DOHH2 (cell line): ENCODE measurements at regions not wholly inside any gene's neighbourhood (a gene's known extent, or its start where the extent isn't known, plus 50 kb on each side); places are given as distances from the start of the nearest gene placed in this dataset.

Source experiments
- H3F3A ChIP-seq: fragments of 200-600 bp; sonication (generic), shearing (Covaris generic); 2 replicates; pipeline ENCODE4 v1.6.0; 2016; ENCODE audit warnings: antibody characterized with exemption, mild to moderate bottlenecking; ENCODE audit not compliant: control insufficient read depth, insufficient read depth
- H3K27ac ChIP-seq: fragments of 200-600 bp; sonication (generic); 2 replicates; pipeline ENCODE4 v1.5.1; 2014; ENCODE audit warnings: low read depth, mild to moderate bottlenecking, low read length, moderate library complexity
- H3K27me3 ChIP-seq: fragments of 200-600 bp; sonication (generic); 2 replicates; pipeline ENCODE4 v1.6.1; 2014; ENCODE audit warnings: mild to moderate bottlenecking, low read length, mixed read lengths; ENCODE audit not compliant: control insufficient read depth
- H3K36me3 ChIP-seq: fragments of 200-600 bp; sonication (generic); 2 replicates; pipeline ENCODE4 v1.6.1; 2014; ENCODE audit warnings: mild to moderate bottlenecking, low read length, moderate library complexity, mixed read lengths; ENCODE audit not compliant: control insufficient read depth
- H3K4me1 ChIP-seq: fragments of 200-600 bp; sonication (generic); 2 replicates; pipeline ENCODE4 v1.6.1; 2014; ENCODE audit warnings: mild to moderate bottlenecking, low read length, mixed read lengths; ENCODE audit not compliant: control insufficient read depth
- H3K4me2 ChIP-seq: fragments of 200-600 bp; sonication (generic); 2 replicates; pipeline ENCODE4 v1.6.0; 2014; ENCODE audit warnings: mild to moderate bottlenecking, low read length, moderate library complexity
- H3K4me3 ChIP-seq: fragments of 200-600 bp; sonication (generic); 2 replicates; pipeline ENCODE4 v1.5.1; 2014; ENCODE audit warnings: mild to moderate bottlenecking, low read length, mixed read lengths
- H3K79me2 ChIP-seq: fragments of 200-600 bp; sonication (generic); 2 replicates; pipeline ENCODE4 v1.6.1; 2014; ENCODE audit warnings: mild to moderate bottlenecking, low read length, mixed read lengths; ENCODE audit not compliant: control insufficient read depth
- H3K9me2 ChIP-seq: fragments of 200-600 bp; sonication (generic); replicated peaks from 2 replicates; pipeline ENCODE4 v1.6.1; 2014; ENCODE audit warnings: mild to moderate bottlenecking, low read length, mixed read lengths; ENCODE audit not compliant: control insufficient read depth
- H3K9me3 ChIP-seq: fragments of 200-600 bp; sonication (generic); 2 replicates; pipeline ENCODE4 v1.6.1; 2014; ENCODE audit warnings: antibody characterized with exemption, low read length, mixed read lengths; ENCODE audit not compliant: control insufficient read depth, insufficient read depth
- H4K20me1 ChIP-seq: fragments of 200-600 bp; sonication (generic); 2 replicates; pipeline ENCODE4 v1.6.0; 2014; ENCODE audit warnings: low read depth, mild to moderate bottlenecking, antibody characterized with exemption, low read length, moderate library complexity; ENCODE audit not compliant: control insufficient read depth, insufficient read depth
- CTCF ChIP-seq: fragments of 200-600 bp; sonication (generic); IDR thresholded peaks from one replicate; pipeline ENCODE4 v1.5.1; 2014; ENCODE audit warnings: antibody characterized with exemption, mild to moderate bottlenecking, low read depth, low read length; ENCODE audit not compliant: poor library complexity, severe bottlenecking
- EZH2phosphoT487 ChIP-seq: fragments of 200-600 bp; sonication (generic); IDR thresholded peaks from 2 replicates; pipeline ENCODE4 v1.6.1; 2017; ENCODE audit warnings: borderline replicate concordance, mild to moderate bottlenecking, antibody characterized with exemption, low read length, moderate library complexity, mixed read lengths

- H3K9me2 ChIP-seq, result no peaks in the 10 kb centered on the region
- no peaks in the 10 kb centered on the region for H3F3A ChIP-seq
- H3K27ac ChIP-seq, result no peak overlapping the region
- no peaks in the 10 kb centered on the region for H3K4me1 ChIP-seq
- H3K4me3 ChIP-seq, result no peak overlapping the region
- H3K4me2 ChIP-seq, result no peak overlapping the region
- H3K36me3 ChIP-seq, result no peaks in the 10 kb centered on the region
- peaks cover 7% of the 10 kb centered on the region; the same call in 1 of the 2 replicates for H3K9me3 ChIP-seq
- H3K79me2 ChIP-seq, result no peaks in the 10 kb centered on the region
- TF ChIP-seq EZH2phosphoT487 (no peak), CTCF (no peak)
- no peaks in the 10 kb centered on the region for H3K27me3 ChIP-seq
- H4K20me1 ChIP-seq, result no peaks in the 10 kb centered on the region
Observed at GRCh38 chr12:127233016-127233415, 1034.0 kb upstream of the TMEM132C start.

GRCh38 chr12:127235761-127236160 lies 1031.2 kb upstream of the TMEM132C start:
- Histone ChIP-seq H3K27ac (no peak overlapping the region), H3K27me3 (no peaks in the 10 kb centered on the region), H3F3A (no peaks in the 10 kb centered on the region), H3K9me2 (no peaks in the 10 kb centered on the region), H3K9me3 (peaks cover 7% of the 10 kb centered on the region; the same call in 1 of the 2 replicates), H3K4me2 (no peak overlapping the region), H3K36me3 (no peaks in the 10 kb centered on the region), H3K4me1 (no peaks in the 10 kb centered on the region), H3K4me3 (no peak overlapping the region), H4K20me1 (no peaks in the 10 kb centered on the region), H3K79me2 (no peaks in the 10 kb centered on the region)
- TF ChIP-seq CTCF (no peak), EZH2phosphoT487 (no peak)

- Histone ChIP-seq H3K36me3 (no peaks in the 10 kb centered on the region), H3K9me3 (peaks cover 7% of the 10 kb centered on the region; the same call in 1 of the 2 replicates), H3K79me2 (no peaks in the 10 kb centered on the region), H3K9me2 (no peaks in the 10 kb centered on the region), H3F3A (no peaks in the 10 kb centered on the region), H3K4me3 (no peak overlapping the region), H3K4me2 (no peak overlapping the region), H3K27me3 (no peaks in the 10 kb centered on the region), H3K27ac (no peak overlapping the region), H4K20me1 (no peaks in the 10 kb centered on the region), H3K4me1 (no peaks in the 10 kb centered on the region)
- no peak for TF ChIP-seq CTCF
- no peak for TF ChIP-seq EZH2phosphoT487
Observed at GRCh38 chr12:127236491-127236890, 1030.5 kb upstream of the TMEM132C start.
